GM13976 (cell line): ENCODE measurements at regions not wholly inside any gene's neighbourhood (a gene's known extent, or its start where the extent isn't known, plus 50 kb on each side); places are given as distances from the start of the nearest gene placed in this dataset.

Experiments
- DNase-seq: peaks from one replicate; pipeline ENCODE4 v3.0.0; 2012; ENCODE audit warnings: low spot score
- CTCF ChIP-seq: IDR thresholded peaks from 2 replicates; pipeline ENCODE4 v1.5.1; 2012; ENCODE audit warnings: borderline replicate concordance, mild to moderate bottlenecking; ENCODE audit not compliant: insufficient read depth; ENCODE audit errors: extremely low read depth, missing control alignments, control extremely low read depth
- in situ Hi-C: fragments of 300-500 bp; cut with MboI; formaldehyde crosslinking; loops from one replicate; pipeline ENCODE4 v1.12.0; 2022; ENCODE audit warnings: low sequenced_read_pairs, mixed read lengths, inconsistent platforms; ENCODE audit not compliant: unreplicated experiment

GRCh38 chr12:102567031-102567985 lies 86.9 kb upstream of the IGF1 start:
- in situ Hi-C loops, result no loop called here
- DNase-seq, result no peak
- no peak for TF ChIP-seq CTCF

- no peak for DNase-seq
- in situ Hi-C loops, result no loop called here
- no peak for TF ChIP-seq CTCF
These were observed 85.2 kb upstream of the IGF1 start for GRCh38 chr12:102565555-102565954.

- in situ Hi-C loops, result no loop called here
- no peak for DNase-seq
- TF ChIP-seq CTCF, result no peak
These were observed 83.7 kb upstream of the IGF1 start for GRCh38 chr12:102564026-102564425.

GRCh38 chr12:102562836-102563425 lies 82.6 kb upstream of the IGF1 start:
- TF ChIP-seq CTCF, result no peak
- in situ Hi-C loops, result no loop called here
- DNase-seq, result no peak

- in situ Hi-C loops, result no loop called here
- no peak for TF ChIP-seq CTCF
- DNase-seq, result no peak
These were observed 70.8 kb upstream of the IGF1 start for GRCh38 chr12:102551186-102551585.

- no peak for TF ChIP-seq CTCF
- in situ Hi-C loops, result no loop called here
- no peak for DNase-seq
These were observed 69.3 kb upstream of the IGF1 start for GRCh38 chr12:102549691-102550090.
